ENCODE measurements at regions not wholly inside any gene's neighbourhood (a gene's known extent, or its start where the extent isn't known, plus 50 kb on each side); places are given as distances from the start of the nearest gene placed in this dataset.
A peak's percentile ranks its signal among the peaks of the same experiment; 100 is the strongest.
"Not testable (repeated sequence)": the region's sequence is repeated elsewhere in the genome, so short reads cannot be mapped to it uniquely, and the experiment has no call there.

DNA sequence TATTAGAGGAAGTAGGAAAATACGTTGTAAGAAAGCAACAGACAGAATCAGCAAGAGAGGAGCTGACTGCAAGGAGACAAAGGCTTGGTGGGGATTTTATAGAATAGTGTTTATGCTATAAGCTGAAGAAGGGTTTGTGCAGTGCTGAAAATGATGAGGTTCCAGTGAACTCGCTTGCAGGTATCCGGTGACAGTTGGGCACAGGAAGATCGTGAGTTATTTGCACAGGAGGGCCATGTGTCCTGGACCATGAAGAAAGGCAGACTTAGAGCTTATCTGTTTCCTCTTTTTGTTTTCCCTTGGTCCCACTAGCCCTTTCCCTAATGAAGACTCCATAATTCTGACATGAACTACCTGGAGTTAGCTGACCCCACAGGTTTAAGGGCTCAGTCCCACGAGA, 61.4 kb downstream of the NXNL2 start:
- no peak for DNase-seq (ENCODE audit: low read depth)

DNA sequence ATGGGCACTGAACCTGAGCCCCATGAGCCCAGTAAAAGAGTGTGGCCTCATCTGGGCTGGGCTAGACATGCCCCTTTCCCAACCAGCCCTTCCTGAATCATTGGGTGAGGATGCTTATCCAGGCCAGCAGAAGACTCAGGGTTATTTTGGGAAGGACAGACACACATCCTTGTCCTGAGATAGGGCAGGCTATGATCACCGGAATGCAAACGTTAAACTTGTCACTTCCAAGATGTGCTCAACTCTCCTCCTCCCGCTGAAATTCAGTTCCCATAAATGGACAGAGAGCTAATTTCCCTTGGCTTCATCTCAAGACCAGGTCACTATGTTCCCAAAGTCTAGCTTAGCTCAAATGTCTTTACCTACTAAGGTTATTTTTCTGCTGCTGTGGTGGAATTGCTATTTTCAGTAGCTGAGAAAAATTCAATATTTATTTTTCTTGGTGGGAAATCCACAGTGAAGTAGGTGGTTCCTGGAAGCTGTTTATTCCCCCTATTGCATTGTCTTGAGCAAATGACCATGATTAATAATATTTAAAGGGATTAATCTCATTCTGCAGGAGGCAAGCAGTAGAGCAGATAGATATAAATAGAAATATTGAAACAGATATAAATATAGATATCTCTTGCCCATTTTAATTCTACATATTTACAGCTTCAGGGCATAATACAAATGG, 70.0 kb downstream of the NXNL2 start:
- no peak for DNase-seq (ENCODE audit: low read depth)

DNA sequence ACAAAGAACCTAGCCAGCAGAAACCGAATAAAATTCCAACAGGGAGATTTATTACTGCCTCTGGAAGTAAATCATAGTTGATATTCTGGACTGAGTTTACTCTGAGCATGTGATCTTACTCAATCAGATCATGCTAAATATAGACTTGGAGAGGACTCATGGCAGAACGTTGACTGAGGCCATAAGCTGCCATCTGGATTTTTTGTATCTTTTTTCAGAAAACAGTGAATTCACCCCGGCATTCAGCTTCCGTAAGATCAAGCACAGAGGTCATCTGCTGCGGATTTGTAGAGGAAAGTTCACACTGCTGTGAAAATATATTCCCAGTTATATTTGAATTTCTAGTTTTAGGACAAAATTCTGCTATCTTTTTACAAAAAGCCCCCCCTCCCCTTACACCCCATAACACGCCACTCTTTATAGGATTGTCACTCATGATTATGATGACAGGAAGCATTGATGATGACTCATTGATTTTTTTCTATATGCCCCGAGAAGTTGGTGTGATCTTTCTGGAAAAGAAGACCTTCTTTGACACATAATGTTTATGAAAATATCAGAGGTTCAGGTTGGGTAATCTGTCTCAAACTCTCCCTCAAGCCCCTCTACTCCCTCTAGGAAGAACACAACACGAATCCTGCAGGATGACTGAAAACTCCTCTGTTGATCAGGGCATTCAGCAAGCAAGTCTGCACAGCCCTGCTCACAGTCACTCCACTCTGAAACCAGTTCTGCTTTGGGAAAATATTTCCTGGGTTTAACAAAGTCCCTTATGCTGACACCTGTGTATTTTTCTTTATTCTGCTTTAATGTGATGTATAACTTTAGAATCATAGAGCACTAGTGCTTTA, 70.8 kb downstream of the NXNL2 start:
- peak; percentile 61 for DNase-seq (ENCODE audit: low read depth)

DNA sequence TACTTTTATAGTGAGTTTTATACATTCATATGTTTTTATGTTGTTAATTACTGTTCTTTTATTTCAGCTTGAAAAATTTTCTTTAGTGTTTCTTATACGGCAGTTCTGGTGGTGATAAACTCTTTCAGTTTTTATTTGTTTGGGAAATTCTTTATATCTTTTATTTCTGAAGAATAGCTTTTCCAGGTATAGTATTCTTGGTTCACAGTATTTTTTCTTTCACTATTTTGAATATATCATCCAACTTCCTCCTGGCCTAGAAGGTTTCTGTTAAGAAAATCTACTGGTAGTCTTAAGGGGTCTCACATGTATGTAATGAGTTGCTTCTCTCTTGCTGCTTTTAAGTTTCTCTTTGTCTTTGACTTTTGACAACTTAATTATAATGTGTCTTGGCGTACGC, 79.4 kb downstream of the NXNL2 start:
- no peak for DNase-seq (ENCODE audit: low read depth)

DNA sequence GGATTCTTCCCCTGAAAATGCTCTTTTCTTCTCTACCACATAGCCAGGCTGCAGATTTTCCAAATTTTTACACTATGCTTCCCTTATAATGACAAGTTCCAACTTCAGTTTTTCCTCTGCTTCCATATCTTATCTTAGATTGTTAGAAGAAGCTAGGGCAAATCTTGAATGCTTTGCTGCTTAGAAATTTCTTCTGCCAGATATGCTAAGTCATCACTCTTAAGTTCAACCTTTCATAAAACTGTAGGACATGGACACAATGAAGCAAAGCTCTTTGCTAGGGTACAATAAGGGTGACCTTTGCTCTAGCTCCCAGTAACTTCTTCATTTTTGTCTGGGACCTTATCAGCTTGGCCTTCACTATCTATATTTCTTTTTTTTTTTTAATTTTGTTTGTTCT, 88.7 kb downstream of the NXNL2 start:
- DNase-seq (ENCODE audit: low read depth) = no peak

DNA sequence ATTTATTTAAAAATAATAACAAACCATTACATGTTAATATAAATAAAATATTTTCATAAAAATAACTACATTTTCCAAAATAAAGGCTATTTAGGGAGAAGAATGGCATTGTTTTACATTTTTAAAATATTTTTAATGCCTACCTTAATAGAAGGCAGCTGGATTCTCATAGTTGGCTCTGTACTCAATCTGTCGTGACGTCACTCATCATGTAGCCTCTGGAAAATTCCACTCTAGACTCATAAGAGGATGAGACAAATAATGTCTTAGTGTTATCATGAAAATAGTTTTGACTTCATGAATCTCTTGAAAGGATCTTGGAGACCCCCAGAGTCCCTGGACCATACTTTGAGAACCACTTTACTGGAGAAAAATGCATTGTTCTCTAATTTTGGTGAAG, 93.1 kb downstream of the NXNL2 start:
- DNase-seq (ENCODE audit: low read depth) = no peak

DNA sequence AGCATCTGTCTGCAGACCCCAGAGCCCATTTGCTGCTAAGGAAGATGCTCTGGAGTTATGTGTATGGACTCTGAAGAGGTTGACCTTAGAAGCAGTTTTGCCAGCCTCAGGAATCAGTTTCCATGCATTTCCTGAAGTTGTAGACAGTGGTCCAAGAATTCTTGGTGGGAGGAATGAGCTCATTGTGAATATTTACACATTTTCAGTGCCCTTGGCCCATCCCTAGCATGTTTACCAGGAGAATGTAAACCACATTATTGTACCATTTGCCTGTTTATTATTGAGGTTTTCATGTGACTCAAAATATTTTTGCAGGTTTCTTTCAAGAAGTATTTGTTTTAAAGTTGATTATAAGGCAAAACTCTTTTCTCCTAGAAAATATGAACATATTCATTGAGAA, 93.8 kb downstream of the NXNL2 start:
- DNase-seq (ENCODE audit: low read depth) = no peak

DNA sequence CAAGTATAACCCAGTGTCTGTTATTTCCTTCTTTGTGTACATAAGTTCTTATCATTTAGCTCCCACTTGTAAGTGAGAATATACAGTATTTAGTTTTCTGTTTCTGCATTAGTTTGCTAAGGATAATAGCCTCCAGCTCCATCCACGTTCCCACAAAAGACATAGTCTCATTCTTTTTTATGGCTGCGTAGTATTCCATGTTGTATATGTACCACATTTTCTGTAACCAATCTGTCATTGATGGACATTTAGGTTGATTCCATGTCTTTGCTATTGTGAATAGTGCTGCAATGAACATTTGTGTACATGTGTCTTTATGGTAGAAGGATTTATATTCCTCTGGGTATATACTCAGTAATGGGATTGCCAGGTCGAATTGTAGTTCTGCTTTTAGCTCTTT, 95.6 kb downstream of the NXNL2 start:
- DNase-seq (ENCODE audit: low read depth) = not testable (repeated sequence)

DNA sequence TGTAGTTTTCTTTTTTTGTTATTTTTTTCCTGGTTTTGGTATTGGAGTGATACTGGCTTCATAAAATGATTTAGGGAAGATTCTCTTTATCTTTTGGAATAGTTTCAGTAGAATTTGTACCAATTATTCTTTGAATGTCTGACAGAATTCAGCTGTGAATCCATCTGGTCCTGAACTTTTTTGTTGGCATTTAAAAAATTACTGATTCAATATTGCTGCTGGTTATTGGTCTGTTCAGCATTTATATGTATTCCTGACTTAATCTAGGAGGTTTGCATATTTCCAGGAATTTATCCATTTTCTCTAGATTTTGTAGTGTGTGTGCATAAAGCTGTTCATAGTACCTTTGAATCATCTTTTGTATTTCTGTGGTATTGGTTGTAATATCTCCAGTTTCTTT, 100.2 kb downstream of the NXNL2 start:
- no peak for DNase-seq (ENCODE audit: low read depth)

DNA sequence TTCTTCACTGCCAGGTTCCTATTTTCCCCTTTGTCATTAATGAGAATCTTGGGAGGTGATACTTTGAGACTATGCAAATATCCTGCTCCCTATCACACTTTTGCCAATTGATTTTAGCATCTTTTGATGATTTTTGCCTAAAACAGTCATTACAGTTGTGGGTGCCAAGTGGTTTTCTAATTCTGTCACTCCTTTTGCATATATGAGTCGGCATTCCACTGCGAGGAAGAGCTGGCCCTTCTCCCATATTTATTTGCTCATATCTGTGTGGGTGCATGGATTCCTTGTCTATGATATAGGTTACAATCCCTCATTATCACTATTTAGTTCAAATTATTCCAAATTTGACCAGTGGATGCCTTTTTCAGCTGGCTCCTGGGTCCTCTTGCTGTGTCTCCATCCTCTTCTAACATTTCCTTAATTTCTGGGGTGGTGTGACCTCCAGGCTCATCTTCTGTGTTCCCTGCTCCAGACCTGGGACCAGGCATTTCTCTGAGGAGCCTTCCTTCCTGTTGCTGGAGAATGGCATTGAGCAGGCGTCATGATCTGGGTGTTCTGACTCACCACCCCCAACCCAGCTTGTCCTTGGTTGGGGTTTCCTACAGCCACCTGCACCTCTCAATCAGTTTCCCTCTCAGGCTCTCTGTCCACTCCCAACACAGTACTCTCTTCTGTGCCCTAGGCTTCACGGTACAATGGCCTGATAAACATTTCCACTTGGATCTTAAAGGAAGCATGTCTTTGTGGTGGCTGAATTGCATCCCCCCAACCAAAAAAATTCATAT, 106.7 kb downstream of the NXNL2 start:
- no peak for DNase-seq (ENCODE audit: low read depth)

DNA sequence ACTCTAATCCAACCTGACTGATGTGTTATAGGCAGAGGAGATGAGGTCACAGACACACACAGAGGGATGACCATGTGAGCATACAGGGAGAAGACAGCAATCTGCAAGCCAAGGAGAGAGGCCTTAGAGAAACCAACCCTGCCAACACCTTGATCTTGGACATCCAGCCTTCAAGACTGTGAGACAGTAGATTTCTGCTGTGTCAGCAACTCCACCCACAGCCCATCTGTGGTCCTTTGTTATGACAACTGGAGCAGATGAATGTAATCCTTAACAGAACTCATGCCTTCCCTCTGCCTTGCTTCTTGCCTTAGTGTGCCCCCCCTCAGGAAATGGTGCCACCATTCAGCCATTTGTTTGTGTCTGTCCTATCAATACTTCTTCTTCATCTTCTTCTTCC, 107.4 kb downstream of the NXNL2 start:
- no peak for DNase-seq (ENCODE audit: low read depth)

DNA sequence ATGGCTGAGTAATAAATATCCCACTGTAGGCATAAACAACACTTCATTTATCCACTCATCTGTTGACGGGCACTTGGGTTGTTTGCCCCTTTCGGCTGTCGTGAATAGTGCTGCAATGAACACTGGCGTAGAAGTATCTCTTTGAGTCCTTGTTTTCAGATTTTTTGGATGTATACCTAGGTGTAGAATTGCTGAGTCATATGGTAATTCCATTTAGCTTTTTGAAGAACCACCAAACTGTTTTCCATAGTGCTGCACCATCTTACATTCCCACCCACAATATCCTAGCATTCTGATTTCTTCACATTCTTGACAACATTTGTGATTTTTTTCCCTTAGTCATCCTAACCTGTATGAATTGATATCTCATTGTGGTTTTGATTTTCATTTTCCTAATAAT, 109.0 kb downstream of the NXNL2 start:
- no peak for DNase-seq (ENCODE audit: low read depth)

DNA sequence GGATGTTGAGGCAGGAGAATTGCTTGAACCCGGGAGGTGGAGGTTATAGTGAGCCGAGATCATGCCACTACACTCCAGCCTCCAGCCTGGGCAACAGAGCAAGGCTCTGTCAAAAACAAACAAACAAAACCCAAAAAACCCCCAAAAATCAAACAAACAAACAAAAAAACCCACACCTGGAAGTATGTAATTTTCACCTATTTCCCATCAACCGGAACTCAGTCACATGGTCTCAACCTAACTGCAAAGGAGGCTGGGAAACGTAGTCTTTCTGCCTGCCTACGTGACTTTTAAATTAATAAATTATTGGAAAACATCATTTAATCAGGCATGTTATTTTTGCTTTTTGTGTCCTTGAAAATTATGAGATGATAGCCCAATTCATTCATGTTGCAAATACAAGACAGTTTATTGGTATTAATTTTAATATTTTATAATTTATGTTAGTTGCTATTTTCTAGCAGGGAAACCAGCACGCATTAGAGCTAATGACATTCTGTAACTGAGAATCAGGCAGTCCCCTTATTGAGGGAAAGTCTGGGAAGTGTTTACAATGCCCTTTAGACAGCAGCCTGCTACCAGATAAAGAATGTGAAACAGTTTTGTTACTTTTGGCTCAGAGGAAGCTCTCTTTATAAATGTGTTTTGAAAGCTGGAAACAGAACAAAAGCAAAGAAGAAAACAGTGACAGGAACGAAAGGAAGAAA, 110.3 kb downstream of the NXNL2 start:
- no peak for DNase-seq (ENCODE audit: low read depth)

DNA sequence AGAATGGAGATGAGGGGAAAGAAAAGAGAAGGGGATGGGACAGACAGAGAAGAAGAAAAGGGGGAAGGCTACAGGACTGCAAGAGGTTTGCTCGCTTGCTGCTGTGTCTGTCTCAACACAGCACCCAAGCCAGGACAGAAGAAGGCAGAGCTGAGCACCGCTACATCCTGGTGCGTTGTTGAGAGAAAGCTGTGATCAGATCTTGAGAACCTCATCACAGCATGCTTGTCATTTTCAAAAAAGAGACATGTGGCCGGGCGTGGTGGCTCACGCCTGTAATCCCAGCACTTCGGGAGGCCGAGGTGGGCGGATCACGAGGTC, 110.9 kb downstream of the NXNL2 start:
- DNase-seq (ENCODE audit: low read depth) = no peak

DNA sequence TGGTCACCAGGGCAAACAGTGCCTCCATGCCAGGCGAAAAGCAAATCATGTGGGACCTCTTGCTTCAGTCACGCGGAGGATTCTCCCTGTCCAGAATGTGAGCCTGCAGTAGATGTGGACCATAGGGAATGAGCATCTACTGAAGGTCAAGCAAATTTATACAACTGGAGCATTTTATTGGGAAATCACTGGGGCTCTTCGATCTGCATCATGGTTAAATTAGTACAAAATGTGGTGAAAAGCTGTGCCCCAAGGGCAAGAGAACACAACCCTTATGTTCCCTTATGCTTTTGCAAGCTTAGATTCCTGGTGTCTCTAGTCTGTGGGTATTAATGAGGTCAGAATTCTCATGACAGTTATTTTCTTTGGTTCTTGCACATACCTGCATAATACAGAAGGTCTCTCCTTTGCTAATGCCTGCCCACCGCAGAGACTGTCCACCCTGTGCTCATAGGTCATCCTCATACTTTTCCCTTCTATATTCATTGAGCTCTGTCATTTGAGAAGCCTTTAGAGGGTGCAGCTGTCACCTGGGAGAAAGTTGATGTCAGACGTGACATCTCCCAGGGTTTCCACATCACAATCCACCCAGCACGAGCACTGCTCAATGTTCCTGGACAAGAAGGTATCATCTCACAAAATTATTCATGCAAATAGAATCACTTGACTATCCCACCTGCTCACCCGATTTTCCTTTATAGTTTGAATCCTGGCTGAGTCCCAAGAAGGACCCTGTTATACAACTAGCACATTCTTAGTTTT, 111.7 kb downstream of the NXNL2 start:
- no peak for DNase-seq (ENCODE audit: low read depth)

DNA sequence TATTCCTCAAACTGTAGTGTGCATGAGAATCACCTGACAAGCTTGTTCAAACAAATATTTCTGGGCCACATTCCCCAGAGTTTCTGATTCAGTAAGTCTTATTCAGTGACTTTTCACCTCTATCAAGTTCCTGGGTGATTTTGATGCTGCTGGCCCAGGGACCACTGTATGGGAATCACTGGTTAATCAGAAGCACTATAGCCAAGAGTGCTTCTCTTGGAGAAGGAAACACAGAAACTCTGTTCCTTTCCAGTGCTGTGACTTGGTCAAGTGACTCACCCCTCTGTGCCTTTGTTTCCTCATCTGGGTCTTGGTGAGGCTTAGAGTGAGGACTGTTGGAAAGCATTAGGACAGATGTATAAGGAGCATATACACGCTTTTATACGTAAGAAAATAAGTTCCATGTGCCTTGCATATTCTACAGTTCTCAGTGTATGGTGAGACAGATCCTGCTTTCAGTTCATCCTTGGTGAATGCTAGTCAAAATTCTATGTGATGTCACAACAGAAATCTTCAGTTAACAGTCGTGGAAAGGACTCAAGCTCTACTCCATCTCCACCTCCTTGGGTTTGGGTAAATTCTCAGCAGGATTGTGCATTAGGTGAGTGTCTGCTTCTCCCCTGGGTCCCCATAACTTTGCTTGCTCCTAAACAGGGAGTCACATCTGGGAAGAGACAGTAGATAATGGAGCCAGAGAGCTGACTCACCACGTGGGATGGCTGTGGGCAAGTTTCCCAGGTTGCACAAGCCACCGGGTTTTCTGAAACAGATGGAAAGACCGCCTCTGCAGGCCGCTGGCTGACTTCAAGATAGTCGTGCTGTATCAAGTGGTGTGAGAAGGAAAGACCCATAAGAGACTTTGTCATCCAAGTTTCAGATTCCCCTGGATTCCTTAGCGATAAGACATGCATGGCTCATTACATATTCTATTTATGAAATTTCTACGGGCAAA, 117.0 kb downstream of the NXNL2 start:
- DNase-seq (ENCODE audit: low read depth) = peak; percentile 95

DNA sequence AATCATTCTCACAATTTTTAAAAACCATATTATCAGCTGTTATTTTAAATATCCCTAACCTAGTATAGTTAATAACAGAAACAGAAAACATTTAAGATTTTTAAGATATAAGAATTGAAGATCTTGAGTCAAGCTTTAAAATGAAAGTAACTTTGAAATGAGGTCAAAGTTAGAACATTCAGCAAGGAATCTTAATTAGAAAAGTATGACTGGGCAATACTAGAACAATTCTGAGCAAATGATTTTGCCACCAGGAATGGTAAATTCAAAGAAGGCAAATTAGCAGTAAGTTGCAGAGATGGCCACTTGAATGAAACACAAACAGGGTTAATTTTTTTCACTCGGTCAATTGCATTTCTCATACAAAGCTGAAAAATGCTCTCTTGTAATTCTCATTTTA, 117.9 kb downstream of the NXNL2 start:
- no peak for DNase-seq (ENCODE audit: low read depth)

DNA sequence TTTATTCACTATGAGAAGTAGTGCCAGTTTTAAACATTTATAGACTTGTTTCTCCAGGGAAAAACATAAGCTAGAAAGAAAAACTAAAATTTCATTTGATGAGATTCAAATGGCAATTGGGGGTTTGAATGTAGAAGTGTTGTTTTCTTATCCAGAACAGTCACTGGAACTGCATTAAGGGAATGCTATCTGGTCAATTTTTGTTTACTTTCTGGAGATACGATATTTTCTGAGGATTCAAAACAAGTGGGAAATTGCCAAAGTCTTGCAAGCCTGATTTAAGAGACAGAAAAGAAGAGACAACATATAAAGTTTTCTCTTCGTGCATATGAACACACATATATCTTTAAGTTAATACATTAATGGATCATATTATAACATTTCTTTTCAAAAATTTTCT, 118.4 kb downstream of the NXNL2 start:
- no peak for DNase-seq (ENCODE audit: low read depth)

DNA sequence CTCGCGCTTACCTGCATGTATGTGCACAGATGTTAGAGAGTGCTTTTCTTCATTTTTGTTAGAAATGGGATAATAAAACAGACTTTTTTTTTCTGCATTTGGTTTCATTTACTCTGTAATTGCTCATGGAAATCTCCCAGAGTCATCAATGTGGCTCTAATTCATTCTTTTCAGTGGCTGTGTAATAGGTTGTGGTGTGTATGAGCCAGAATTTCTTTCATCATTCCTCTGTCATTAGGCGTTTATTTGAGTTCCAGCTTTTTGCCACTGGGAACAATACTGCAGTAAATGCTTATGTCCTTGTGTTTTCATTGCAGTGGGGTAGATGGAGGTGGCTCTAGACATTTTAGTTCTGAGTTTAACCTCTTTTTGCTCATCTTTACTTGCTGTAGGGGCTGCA, 118.9 kb downstream of the NXNL2 start:
- DNase-seq (ENCODE audit: low read depth) = peak; percentile 12

DNA sequence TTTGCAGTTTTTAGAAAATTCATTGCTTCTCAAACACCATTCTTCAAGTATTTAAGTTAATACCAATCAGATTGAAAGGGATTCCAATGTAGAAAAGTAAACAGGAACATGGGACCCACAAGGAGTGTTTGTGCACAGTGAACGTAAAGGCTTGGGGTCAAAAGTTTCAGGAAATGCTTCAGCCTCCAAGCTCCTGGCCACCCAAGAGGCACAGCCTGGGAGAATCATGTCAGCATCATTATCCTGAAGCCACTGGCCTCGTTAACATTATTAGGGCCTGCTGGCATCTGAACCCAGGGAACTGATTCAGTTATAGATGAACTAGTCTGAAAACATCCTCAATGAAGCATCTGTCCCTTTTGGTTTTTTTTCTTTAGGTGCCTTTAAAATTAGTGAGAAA, 122.9 kb downstream of the NXNL2 start:
- DNase-seq (ENCODE audit: low read depth) = no peak

All from amniotic epithelial cell (primary cell).